PFSK-1 (cell line): ENCODE measurements at regions not wholly inside any gene's neighbourhood (a gene's known extent, or its start where the extent isn't known, plus 50 kb on each side); places are given as distances from the start of the nearest gene placed in this dataset.

Source experiments
- POLR2AphosphoS5 ChIP-seq: IDR thresholded peaks from 2 replicates; pipeline ENCODE4 v1.6.1; 2012; ENCODE audit warnings: low read depth, mild to moderate bottlenecking, control low read depth, low read length, moderate library complexity
- TAF1 ChIP-seq: IDR thresholded peaks from 2 replicates; pipeline ENCODE4 v1.6.1; 2012; ENCODE audit warnings: low read length, control low read depth, borderline replicate concordance; ENCODE audit not compliant: insufficient read depth

- TF ChIP-seq POLR2AphosphoS5 (no peak), TAF1 (no peak)
Measured at GRCh38 chr10:106111246-106111645, 1053.3 kb downstream of the SORCS1 start.
